Myocyte (in vitro differentiated cells): ENCODE measurements at regions not wholly inside any gene's neighbourhood (a gene's known extent, or its start where the extent isn't known, plus 50 kb on each side); places are given as distances from the start of the nearest gene placed in this dataset.

Experiments
- DNase-seq: peaks from one replicate; pipeline ENCODE4 v3.0.0-alpha.2; 2012; ENCODE audit warnings: low read depth

- DNase-seq, result no peak
These were observed 72.3 kb downstream of the LINC00237 start for GRCh38 chr20:21033817-21034216.

- no peak for DNase-seq
These were observed 74.5 kb downstream of the LINC00237 start for GRCh38 chr20:21031666-21032065.

- no peak for DNase-seq
These were observed 76.8 kb downstream of the LINC00237 start for GRCh38 chr20:21029341-21029740.

- no peak for DNase-seq
These were observed 77.2 kb downstream of the LINC00237 start for GRCh38 chr20:21028921-21029320.

- no peak for DNase-seq
These were observed 77.7 kb downstream of the LINC00237 start for GRCh38 chr20:21028436-21028835.

GRCh38 chr20:21027569-21027968, 78.6 kb downstream of the LINC00237 start:
- no peak for DNase-seq

- no peak for DNase-seq
These were observed 79.2 kb downstream of the LINC00237 start for GRCh38 chr20:21026951-21027350.

- DNase-seq, result no peak
These were observed 81.7 kb downstream of the LINC00237 start for GRCh38 chr20:21024420-21024819.

GRCh38 chr20:21022925-21023324, 83.2 kb downstream of the LINC00237 start:
- DNase-seq, result no peak

- no peak for DNase-seq
These were observed 84.7 kb downstream of the LINC00237 start for GRCh38 chr20:21021472-21021790.

- DNase-seq, result no peak
These were observed 85.3 kb downstream of the LINC00237 start for GRCh38 chr20:21020659-21021471.

- no peak for DNase-seq
These were observed 86.1 kb downstream of the LINC00237 start for GRCh38 chr20:21019814-21020658.

- no peak for DNase-seq
These were observed 86.7 kb downstream of the LINC00237 start for GRCh38 chr20:21019468-21019813.

GRCh38 chr20:21018576-21018975, 87.6 kb downstream of the LINC00237 start:
- no peak for DNase-seq

- no peak for DNase-seq
These were observed 88.6 kb downstream of the LINC00237 start for GRCh38 chr20:21017528-21018085.

GRCh38 chr20:21016751-21017150, 89.4 kb downstream of the LINC00237 start:
- DNase-seq, result no peak

- DNase-seq, result no peak
These were observed 91.6 kb downstream of the LINC00237 start for GRCh38 chr20:21014528-21014927.

- DNase-seq, result no peak
These were observed 97.2 kb downstream of the LINC00237 start for GRCh38 chr20:21008951-21009350.

- DNase-seq, result no peak
These were observed 99.5 kb downstream of the LINC00237 start for GRCh38 chr20:21006611-21007010.

- DNase-seq, result no peak
These were observed 101.6 kb downstream of the LINC00237 start for GRCh38 chr20:21004386-21005076.

- DNase-seq, result no peak
These were observed 102.3 kb downstream of the LINC00237 start for GRCh38 chr20:21003902-21004301.

- peak; percentile 25 for DNase-seq
These were observed 103.7 kb downstream of the LINC00237 start for GRCh38 chr20:21002486-21002885.
